Astrocyte of the cerebellum (primary cell): ENCODE measurements at regions not wholly inside any gene's neighbourhood (a gene's known extent, or its start where the extent isn't known, plus 50 kb on each side); places are given as distances from the start of the nearest gene placed in this dataset.
"Not testable (repeated sequence)": the region's sequence is repeated elsewhere in the genome, so short reads cannot be mapped to it uniquely, and the experiment has no call there.

Experiments
- DNase-seq: peaks from one replicate; pipeline ENCODE4 v3.0.0-alpha.2; 2011; ENCODE audit warnings: low read depth
- H3K4me3 ChIP-seq: 2 replicates; pipeline ENCODE4 v1.5.1; 2011; ENCODE audit warnings: mild to moderate bottlenecking, low read depth, low read length, moderate library complexity
- CTCF ChIP-seq: IDR thresholded peaks from 2 replicates; pipeline ENCODE4 v1.5.1; 2012; ENCODE audit warnings: low read length, low read depth, moderate library complexity, mild to moderate bottlenecking; ENCODE audit errors: missing control alignments
- in situ Hi-C: cut with HindIII; loops from 2 replicates; pipeline ENCODE4 v1.10.0; 2017; ENCODE audit warnings: low sequenced_read_pairs

GRCh38 chr13:84096216-84096615 is 213.9 kb upstream of the SLITRK1 start:
- in situ Hi-C loops: no loop called here
- no peak for TF ChIP-seq CTCF
- H3K4me3 ChIP-seq: no peak overlapping the region
- no peak for DNase-seq

GRCh38 chr13:84088996-84089395 is 206.7 kb upstream of the SLITRK1 start:
- no peak for DNase-seq
- no peak overlapping the region for H3K4me3 ChIP-seq
- in situ Hi-C loops: no loop called here
- TF ChIP-seq CTCF: no peak

- DNase-seq: no peak
- peak overlapping the region; percentile 16 for H3K4me3 ChIP-seq
- in situ Hi-C loops: no loop called here
- TF ChIP-seq CTCF: no peak
Observed at GRCh38 chr13:84086847-84087162, 204.5 kb upstream of the SLITRK1 start.

GRCh38 chr13:84086098-84086846 is 204.0 kb upstream of the SLITRK1 start:
- DNase-seq, in situ Hi-C loops: not testable (repeated sequence)
- H3K4me3 ChIP-seq: peak overlapping the region; percentile 16

GRCh38 chr13:84082462-84082861 is 200.2 kb upstream of the SLITRK1 start:
- TF ChIP-seq CTCF: no peak
- in situ Hi-C loops: no loop called here
- DNase-seq: no peak
- H3K4me3 ChIP-seq: no peak overlapping the region

- no peak for TF ChIP-seq CTCF
- in situ Hi-C loops: no loop called here
- no peak overlapping the region for H3K4me3 ChIP-seq
- no peak for DNase-seq
Observed at GRCh38 chr13:84080748-84081530, 198.7 kb upstream of the SLITRK1 start.

- in situ Hi-C loops: no loop called here
- no peak for DNase-seq
- H3K4me3 ChIP-seq: no peak overlapping the region
- no peak for TF ChIP-seq CTCF
Observed at GRCh38 chr13:84077271-84077670, 195.0 kb upstream of the SLITRK1 start.
